ENCODE measurements at regions not wholly inside any gene's neighbourhood (a gene's known extent, or its start where the extent isn't known, plus 50 kb on each side); places are given as distances from the start of the nearest gene placed in this dataset.

DNA sequence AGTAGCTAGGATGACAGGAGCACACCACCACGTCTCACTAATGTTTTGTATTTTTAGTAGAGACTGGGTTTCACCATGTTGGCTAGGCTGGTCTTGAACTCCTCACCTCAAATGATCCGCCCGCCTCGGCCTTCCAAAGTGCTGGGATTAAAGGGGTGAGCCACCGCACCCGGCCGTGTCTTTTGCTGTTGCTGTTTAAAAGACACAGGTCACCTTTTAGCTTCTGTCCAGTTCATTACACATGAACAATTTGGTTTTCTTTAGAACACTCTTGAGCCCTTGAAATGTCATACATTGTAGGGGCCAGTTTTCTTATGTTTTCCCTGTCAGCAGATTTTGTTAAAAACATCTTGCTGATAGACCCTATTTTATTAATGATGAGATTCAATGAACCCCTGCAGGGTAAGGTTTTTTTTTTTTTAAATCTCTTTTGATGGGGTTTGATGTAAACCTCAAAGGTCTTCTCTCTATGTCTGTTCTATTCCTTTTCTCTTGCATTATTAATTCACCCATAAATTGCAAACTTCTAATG is 61.0 kb upstream of the AGPS start:
- H3K79me2 ChIP-seq (ENCODE audit: control insufficient read depth in 1 of 2, insufficient read depth in 2 of 2, low read length in 2 of 2) = no peaks in the 10 kb centered on the region
- ChIA-PET POLR2A (ENCODE audit: partially characterized antibody) (interaction anchor here (1.3 kb wide), 1 partner anchor 67 kb away, joined by 3 read pairs; the partner anchor contains the start of gene NFE2L2), CTCF (ENCODE audit: partially characterized antibody) (interaction anchor here (0.6 to 2.9 kb wide), 4 partner anchors 131 to 393 kb away, joined by 3 to 25 read pairs (median 4); no protein-coding TSS in a partner anchor)
- FAIRE-seq = no peak
- peak overlapping the region in 1 of 4 experiments; percentile 31; a peak in 1 of 8 replicates for H3K4me3 ChIP-seq (ENCODE audit: extremely low read depth in 1 of 4, insufficient read depth in 2 of 4, low read depth in 3 of 4, low read length in 4 of 4)
- H2BK5ac ChIP-seq (ENCODE audit: low read depth, low read length) = no peak overlapping the region
- no peak overlapping the region for H2BK15ac ChIP-seq (ENCODE audit: low read length)
- H3K9ac ChIP-seq (replicated peaks in 1 of 4; ENCODE audit: extremely low read depth in 1 of 4, low read depth in 3 of 4, low read length in 3 of 4) = no peak overlapping the region
- H3K4me1 ChIP-seq (replicated peaks in 1 of 4; ENCODE audit: control insufficient read depth in 3 of 4, insufficient read depth in 4 of 4, low read length in 3 of 4) = peaks cover 0 to 7% (median 3%) of the 10 kb centered on the region in 4 experiments; a peak in 3 of 7 replicates
- H3K56ac ChIP-seq (replicated peaks; ENCODE audit: insufficient read length, low read depth, low read length) = no peak overlapping the region
- no peak overlapping the region for H3K23ac ChIP-seq (ENCODE audit: insufficient read length)
- H2BK12ac ChIP-seq (ENCODE audit: low read depth, low read length) = no peak overlapping the region
- H3K18ac ChIP-seq (ENCODE audit: extremely low read depth, low read length) = no peak overlapping the region
- no peaks in the 10 kb centered on the region for H3K36me3 ChIP-seq (ENCODE audit: control insufficient read depth in 2 of 4, insufficient read depth in 4 of 4, low read length in 3 of 4)
- no peaks in the 10 kb centered on the region for H4K20me1 ChIP-seq (replicated peaks in 1 of 2; ENCODE audit: control insufficient read depth in 1 of 2, insufficient read depth in 2 of 2, low read length in 2 of 2)
- peak overlapping the region; percentile 0 to 48; a peak in 1 of 4 replicates for H3K4me2 ChIP-seq (ENCODE audit: insufficient read depth in 1 of 2, low read depth in 2 of 2, low read length in 2 of 2)
- H2AFZ ChIP-seq (ENCODE audit: low read length) = no peak overlapping the region
- no peak overlapping the region for H2AK5ac ChIP-seq (ENCODE audit: low read depth, low read length)
- H4K91ac ChIP-seq (replicated peaks; ENCODE audit: insufficient read length, low read length) = no peak overlapping the region
- H2BK120ac ChIP-seq (replicated peaks; ENCODE audit: low read depth, low read length) = no peak overlapping the region
- H3K27me3 ChIP-seq (replicated peaks in 1 of 4; ENCODE audit: control insufficient read depth in 3 of 4, extremely low read depth in 1 of 4, insufficient read depth in 3 of 4, low read length in 3 of 4) = no peaks in the 10 kb centered on the region
- 79% methylated on average over 7 of the region's 7 CpGs; no CpG with 5 or more reads in 1 of the 2 experiments for WGBS, 2 experiments (ENCODE audit: extremely low coverage in 1 of 2, insufficient coverage in 1 of 2, insufficient read length in 1 of 2, insufficient replicate concordance in 2 of 2, low coverage in 1 of 2, low lambda C conversion rate in 2 of 2, missing lambda C conversion rate in 1 of 2)
- no peak overlapping the region for H3K27ac ChIP-seq (ENCODE audit: low read depth, low read length)
- H3K4ac ChIP-seq (replicated peaks; ENCODE audit: insufficient read length, low read depth, low read length) = no peak overlapping the region
- H3K9me3 ChIP-seq (ENCODE audit: insufficient read depth in 2 of 2, low read depth in 1 of 2, low read length in 1 of 2) = no peaks in the 10 kb centered on the region
- H4K8ac ChIP-seq (ENCODE audit: extremely low read depth, insufficient read depth, low read length) = no peak overlapping the region
- no peaks in the 10 kb centered on the region for H3K23me2 ChIP-seq (ENCODE audit: low read depth, low read length)
- H2BK20ac ChIP-seq (ENCODE audit: low read length) = no peak overlapping the region
- no peak overlapping the region for H3K14ac ChIP-seq (ENCODE audit: insufficient read length)
- H4K5ac ChIP-seq (ENCODE audit: insufficient read length, low read depth, low read length) = no peak overlapping the region
- no peaks in the 10 kb centered on the region for H3K79me1 ChIP-seq (ENCODE audit: low read depth, low read length)
- DNase-seq (ENCODE audit: low read depth in 1 of 2, low spot score in 2 of 2) = no peak
- TF ChIP-seq JUND (IDR thresholded peaks at IDR 0.05; ENCODE audit: low read length) = no peak
- TF ChIP-seq CEBPB (IDR thresholded peaks at IDR 0.05; ENCODE audit: low read depth, low read length) = no peak
- no peak for TF ChIP-seq TAF1 (IDR thresholded peaks at IDR 0.05; ENCODE audit: low read depth, low read length)
- no peak for TF ChIP-seq PHF8 (conservative IDR thresholded peaks at IDR 0.05; ENCODE audit: low read depth, low read length)
- TF ChIP-seq, protein P1, sequence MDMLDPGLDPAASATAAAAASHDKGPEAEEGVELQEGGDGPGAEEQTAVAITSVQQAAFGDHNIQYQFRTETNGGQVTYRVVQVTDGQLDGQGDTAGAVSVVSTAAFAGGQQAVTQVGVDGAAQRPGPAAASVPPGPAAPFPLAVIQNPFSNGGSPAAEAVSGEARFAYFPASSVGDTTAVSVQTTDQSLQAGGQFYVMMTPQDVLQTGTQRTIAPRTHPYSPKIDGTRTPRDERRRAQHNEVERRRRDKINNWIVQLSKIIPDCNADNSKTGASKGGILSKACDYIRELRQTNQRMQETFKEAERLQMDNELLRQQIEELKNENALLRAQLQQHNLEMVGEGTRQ (IDR thresholded peaks at IDR 0.05; ENCODE audit: low read length) = no peak
- TF ChIP-seq GABPA (IDR thresholded peaks at IDR 0.05; ENCODE audit: borderline replicate concordance, insufficient read depth, low read length) = no peak
- TF ChIP-seq RNF2 (IDR thresholded peaks at IDR 0.05; ENCODE audit: borderline replicate concordance, low read depth, low read length, missing control alignments, poor library complexity, severe bottlenecking) = no peak
- no peak for TF ChIP-seq CREB1 (IDR thresholded peaks at IDR 0.05)
- TF ChIP-seq SUZ12 (IDR thresholded peaks at IDR 0.05; ENCODE audit: low read length) = no peak
- TF ChIP-seq, protein P2, sequence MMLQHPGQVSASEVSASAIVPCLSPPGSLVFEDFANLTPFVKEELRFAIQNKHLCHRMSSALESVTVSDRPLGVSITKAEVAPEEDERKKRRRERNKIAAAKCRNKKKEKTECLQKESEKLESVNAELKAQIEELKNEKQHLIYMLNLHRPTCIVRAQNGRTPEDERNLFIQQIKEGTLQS (IDR thresholded peaks at IDR 0.05; ENCODE audit: insufficient read depth, low read depth, low read length) = no peak
- TF ChIP-seq BACH1 (IDR thresholded peaks at IDR 0.05; ENCODE audit: low read length) = no peak
- no peak for TF ChIP-seq EP300 (IDR thresholded peaks at IDR 0.05; ENCODE audit: borderline replicate concordance in 1 of 2, low read depth in 2 of 2, low read length in 2 of 2)
